Stimulated activated CD4-positive, alpha-beta T cell treated with anti-CD3 and anti-CD28 coated beads, Interleukin-2, amount 100 ng/mL, for 24 hours (primary cell): ENCODE measurements at regions not wholly inside any gene's neighbourhood (a gene's known extent, or its start where the extent isn't known, plus 50 kb on each side); places are given as distances from the start of the nearest gene placed in this dataset.

Experiments used
- DNase-seq, 2 donors: peaks; one replicate each; pipeline ENCODE4 v3.0.0-alpha.2; 2020

- no peak for DNase-seq
These were observed 311.9 kb upstream of the TBX3 start for GRCh38 chr12:114995891-114996290.

- DNase-seq = no peak
These were observed 309.2 kb upstream of the TBX3 start for GRCh38 chr12:114993165-114993564.

GRCh38 chr12:114992443-114992842, 308.5 kb upstream of the TBX3 start:
- no peak for DNase-seq

- no peak for DNase-seq
These were observed 306.4 kb upstream of the TBX3 start for GRCh38 chr12:114990381-114990780.

GRCh38 chr12:114986849-114987248, 302.9 kb upstream of the TBX3 start:
- DNase-seq = no peak

- DNase-seq = no peak
These were observed 302.3 kb upstream of the TBX3 start for GRCh38 chr12:114986178-114986714.

GRCh38 chr12:114984634-114985061, 300.7 kb upstream of the TBX3 start:
- DNase-seq = no peak

GRCh38 chr12:114982760-114983159, 298.8 kb upstream of the TBX3 start:
- DNase-seq = no peak

- no peak for DNase-seq
These were observed 297.1 kb upstream of the TBX3 start for GRCh38 chr12:114981036-114981435.

GRCh38 chr12:114976959-114977358, 293.0 kb upstream of the TBX3 start:
- DNase-seq = no peak

GRCh38 chr12:114976372-114976771, 292.4 kb upstream of the TBX3 start:
- DNase-seq = no peak

GRCh38 chr12:114975640-114976310, 291.8 kb upstream of the TBX3 start:
- DNase-seq = no peak

GRCh38 chr12:114974826-114975639, 291.1 kb upstream of the TBX3 start:
- DNase-seq = no peak

- no peak for DNase-seq
These were observed 290.4 kb upstream of the TBX3 start for GRCh38 chr12:114974333-114974732.

- DNase-seq = no peak
These were observed 284.8 kb upstream of the TBX3 start for GRCh38 chr12:114968727-114969126.

GRCh38 chr12:114967151-114967550, 283.2 kb upstream of the TBX3 start:
- no peak for DNase-seq

- DNase-seq = no peak
These were observed 280.9 kb upstream of the TBX3 start for GRCh38 chr12:114964841-114965240.

GRCh38 chr12:114963846-114964245, 279.9 kb upstream of the TBX3 start:
- DNase-seq = no peak

GRCh38 chr12:114961491-114961890, 277.5 kb upstream of the TBX3 start:
- no peak for DNase-seq

GRCh38 chr12:114958538-114958937, 274.6 kb upstream of the TBX3 start:
- no peak for DNase-seq

- DNase-seq = no peak
These were observed 273.2 kb upstream of the TBX3 start for GRCh38 chr12:114957225-114957624.

- no peak for DNase-seq
These were observed 271.5 kb upstream of the TBX3 start for GRCh38 chr12:114955414-114956014.

- no peak for DNase-seq
These were observed 270.6 kb upstream of the TBX3 start for GRCh38 chr12:114954511-114955055.
